Skin epidermis (tissue), 12 donors: ENCODE measurements at regions not wholly inside any gene's neighbourhood (a gene's known extent, or its start where the extent isn't known, plus 50 kb on each side); places are given as distances from the start of the nearest gene placed in this dataset.

Experiments
- H3K27ac ChIP-seq, 21 experiments: fragments of 200-600 bp; sonication (generic) in 11 of 21; one replicate each; pipeline ENCODE4 v1.5.0; 2020; ENCODE audit warnings: mild to moderate bottlenecking in 3 of 21, inconsistent platforms in 2 of 21, moderate library complexity in 2 of 21
- H3K4me3 ChIP-seq, 7 experiments: fragments of 200-600 bp; sonication (generic) in 2 of 7; one replicate each; pipeline ENCODE4 v1.5.0; 2020; ENCODE audit warnings: inconsistent platforms in 2 of 7, mild to moderate bottlenecking in 2 of 7, moderate library complexity in 1 of 7

DNA sequence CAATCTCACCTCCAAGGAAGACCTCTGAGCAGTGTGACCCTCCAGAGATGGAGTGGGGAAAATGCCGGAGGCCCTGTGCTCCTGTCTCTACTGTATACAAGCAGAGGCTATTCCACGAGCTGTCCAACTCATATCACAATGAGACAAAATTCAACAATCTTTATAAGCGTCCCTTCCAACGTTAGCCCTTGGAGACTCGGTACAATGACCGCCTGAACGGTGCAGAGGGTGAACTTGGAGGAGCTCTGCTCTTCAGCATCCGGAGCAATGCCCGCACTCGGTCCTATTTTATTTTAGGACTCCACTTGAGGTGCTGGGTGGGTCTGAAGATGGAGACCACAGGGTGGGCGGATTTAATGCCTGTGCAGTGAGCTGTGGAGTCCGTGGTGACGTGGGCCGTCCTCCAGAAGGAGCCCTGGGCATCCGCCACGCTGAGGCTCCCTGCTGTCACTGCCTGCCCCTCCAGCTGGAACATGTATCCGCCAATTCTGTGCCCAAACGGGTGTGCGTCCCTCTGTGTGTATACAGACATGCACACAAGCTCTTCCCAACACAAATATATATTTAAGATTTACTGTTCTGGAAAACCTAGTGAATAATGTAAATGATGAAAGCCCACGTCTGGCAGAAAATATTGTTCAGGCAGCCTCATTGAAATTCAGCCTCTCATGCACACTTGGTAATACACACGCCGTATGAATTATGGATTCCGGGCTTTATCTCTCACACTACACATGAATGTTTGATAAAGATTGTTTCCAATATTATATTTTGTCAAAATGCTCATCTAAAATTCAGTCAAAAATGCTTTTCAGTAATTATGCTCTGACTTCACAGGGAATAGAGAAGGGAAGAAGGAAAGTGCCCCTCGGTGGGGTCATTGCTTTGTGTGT, 239.9 kb upstream of the ZMIZ1 start:
- H3K4me3 ChIP-seq = no peak overlapping the region
- H3K27ac ChIP-seq = no peak overlapping the region

DNA sequence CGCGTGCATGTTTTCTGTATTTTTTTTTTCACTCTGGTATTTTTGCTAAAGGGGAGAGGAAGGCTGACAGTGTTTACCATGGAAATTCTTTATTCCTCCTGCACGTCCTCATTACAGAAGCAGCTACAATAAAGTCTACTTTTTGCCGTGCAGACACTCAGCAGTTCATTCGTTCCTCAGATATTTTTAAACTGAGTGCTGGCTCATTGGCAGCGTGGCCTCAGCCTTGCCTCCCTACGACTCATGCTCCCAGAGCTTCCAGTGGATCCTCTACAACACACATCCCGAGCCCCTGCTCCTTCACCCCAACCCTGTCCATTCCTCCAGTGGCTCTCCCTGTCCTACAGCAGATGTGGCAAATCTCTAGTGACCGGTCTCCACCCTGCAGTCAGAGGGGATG, 239.2 kb upstream of the ZMIZ1 start:
- Histone ChIP-seq H3K4me3 (no peak overlapping the region), H3K27ac (no peak overlapping the region)

DNA sequence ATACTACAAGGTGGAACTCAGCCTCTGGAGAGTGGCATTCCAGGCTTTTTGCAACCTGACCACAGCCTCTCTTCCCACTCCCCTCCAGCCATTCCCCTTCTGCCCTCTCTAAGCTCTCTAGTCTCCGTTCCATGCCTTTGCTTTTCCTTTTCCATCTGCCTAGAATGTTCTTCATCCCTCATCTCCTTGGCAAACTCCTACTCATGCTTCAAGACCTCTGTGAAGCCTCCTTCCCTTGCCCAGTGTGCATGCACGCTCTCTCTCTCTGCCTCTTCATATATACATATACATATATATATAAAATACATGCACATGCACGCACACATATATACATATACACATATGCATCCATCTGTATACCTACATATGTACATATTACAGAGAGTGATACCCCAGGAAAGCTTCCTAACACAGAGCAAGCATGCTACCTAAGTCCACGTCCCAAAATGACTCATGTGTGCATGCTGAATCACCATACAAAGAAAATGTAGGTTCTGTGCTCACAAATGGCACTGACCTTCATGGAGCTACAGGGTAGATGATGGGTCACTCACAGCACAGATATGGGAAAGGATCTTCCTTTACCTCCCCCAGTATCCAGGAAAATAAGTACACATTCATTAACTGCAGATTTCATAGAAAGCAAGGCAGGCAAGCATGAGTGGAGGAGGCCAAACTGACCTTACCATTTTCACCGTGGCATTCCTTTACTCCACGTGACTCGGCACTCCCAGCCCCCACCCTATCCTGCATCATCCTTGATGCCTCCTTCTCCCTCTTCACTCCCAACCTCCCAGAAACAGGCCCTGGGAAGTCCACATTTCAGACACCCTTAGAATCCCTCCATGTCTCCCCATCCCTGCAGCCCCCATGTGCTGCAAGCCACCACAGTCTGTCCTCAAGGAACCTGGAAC, 238.4 kb upstream of the ZMIZ1 start:
- Histone ChIP-seq H3K4me3 (no peak overlapping the region), H3K27ac (no peak overlapping the region)

DNA sequence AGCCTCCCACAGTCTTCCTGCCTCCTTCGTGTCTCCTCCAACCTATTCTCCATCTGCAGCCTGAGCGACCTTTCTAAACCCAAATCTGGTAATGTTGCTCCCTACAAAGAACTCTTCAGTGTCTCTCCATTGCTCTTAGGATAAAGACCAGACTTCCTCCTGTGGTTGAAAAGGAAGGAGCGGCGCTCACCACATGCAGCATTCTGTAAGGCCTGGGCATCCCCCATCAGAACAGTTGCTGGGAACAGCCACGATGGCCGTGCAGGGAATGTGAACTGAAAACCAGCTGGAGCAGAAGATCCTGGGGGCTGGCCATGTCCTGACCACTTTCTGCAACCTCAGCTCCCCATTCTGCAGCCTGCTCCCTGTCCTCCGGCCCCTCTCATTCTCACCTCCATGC, 237.8 kb upstream of the ZMIZ1 start:
- no peak overlapping the region for H3K4me3 ChIP-seq
- no peak overlapping the region for H3K27ac ChIP-seq

DNA sequence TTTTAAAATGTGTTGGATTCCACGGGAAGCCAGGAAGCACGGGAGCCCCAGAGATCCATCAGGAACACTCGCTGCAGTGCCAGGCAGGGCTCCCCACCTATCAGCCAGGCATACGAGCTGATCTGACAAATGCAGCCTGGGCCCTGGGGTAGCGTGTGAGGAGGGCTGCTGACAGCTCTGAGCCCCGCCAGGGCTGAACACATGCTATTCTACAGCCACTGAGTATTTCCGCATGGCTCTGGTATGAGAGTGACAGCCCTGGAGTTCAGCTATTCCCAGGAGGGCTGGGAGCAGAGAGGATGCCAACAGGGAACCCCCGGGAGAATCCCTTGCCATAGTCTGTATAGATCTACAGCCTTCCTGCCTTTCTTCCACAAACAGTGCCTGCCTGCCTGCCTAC, 237.3 kb upstream of the ZMIZ1 start:
- H3K4me3 ChIP-seq = no peak overlapping the region
- H3K27ac ChIP-seq = no peak overlapping the region

DNA sequence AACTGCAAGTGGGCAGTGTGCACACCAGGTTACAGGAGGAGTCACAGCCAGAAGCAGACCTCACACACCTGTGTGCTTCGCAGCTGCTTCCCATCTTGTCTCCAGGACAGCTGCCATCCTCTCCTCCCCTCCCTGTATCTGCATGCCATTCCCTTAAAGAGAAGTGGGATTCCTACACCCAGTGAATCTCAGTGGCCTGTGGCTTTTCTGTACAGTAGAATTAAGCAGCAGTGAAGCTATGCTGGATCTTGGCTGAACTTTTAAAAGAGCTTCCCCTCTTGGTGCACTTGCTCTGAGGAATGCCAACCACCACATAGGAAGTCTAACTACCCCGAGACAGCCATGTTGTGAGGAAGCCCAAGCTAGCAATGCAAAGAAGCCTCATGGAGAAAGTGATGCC, 236.5 kb upstream of the ZMIZ1 start:
- no peak overlapping the region for H3K27ac ChIP-seq
- H3K4me3 ChIP-seq = no peak overlapping the region

DNA sequence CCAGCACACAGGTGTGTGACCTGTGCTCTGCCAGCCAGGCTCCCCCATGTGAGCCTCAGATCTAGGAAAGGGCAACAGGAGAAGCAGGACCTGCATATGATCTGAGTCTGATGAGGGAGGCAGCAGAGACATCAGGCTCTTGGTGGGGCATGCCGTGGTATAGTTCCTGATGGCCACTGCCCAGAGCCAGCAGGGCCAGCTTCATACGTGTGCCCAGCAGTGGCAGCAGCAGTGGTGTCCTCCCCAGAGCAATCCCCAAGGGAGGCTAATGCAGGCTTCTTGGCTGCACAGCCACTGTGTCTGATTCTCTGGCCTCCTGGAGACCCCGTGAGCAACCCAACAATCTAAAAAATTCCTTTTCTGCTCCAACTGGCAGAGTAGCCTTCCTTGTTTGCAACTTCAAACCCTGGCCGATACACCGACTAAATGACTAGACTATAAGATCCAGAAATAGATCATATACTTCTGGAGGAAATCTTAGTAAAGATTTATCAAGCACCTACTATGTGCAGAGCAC, 230.6 kb upstream of the ZMIZ1 start:
- Histone ChIP-seq H3K27ac (no peak overlapping the region), H3K4me3 (no peak overlapping the region)

DNA sequence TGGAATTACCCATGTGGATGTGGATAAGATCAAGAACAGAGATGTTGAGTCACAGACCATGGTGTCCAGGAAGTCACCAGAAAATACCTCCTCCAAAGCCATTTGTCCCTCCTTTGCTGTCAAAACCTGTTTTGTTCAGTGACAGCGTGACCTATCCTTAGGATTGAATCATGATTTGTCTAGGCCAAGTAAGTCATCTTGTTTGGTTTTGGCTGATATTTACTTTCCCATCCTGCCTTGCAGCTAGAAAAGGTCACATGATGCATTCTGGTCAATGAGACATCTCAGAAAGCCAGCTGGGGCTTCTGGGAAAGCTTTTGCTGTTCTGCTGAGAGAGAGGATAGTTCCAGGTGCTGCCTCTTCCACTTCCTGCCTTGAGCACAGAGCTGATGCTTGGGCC, 225.3 kb upstream of the ZMIZ1 start:
- no peak overlapping the region for H3K27ac ChIP-seq
- H3K4me3 ChIP-seq = no peak overlapping the region

DNA sequence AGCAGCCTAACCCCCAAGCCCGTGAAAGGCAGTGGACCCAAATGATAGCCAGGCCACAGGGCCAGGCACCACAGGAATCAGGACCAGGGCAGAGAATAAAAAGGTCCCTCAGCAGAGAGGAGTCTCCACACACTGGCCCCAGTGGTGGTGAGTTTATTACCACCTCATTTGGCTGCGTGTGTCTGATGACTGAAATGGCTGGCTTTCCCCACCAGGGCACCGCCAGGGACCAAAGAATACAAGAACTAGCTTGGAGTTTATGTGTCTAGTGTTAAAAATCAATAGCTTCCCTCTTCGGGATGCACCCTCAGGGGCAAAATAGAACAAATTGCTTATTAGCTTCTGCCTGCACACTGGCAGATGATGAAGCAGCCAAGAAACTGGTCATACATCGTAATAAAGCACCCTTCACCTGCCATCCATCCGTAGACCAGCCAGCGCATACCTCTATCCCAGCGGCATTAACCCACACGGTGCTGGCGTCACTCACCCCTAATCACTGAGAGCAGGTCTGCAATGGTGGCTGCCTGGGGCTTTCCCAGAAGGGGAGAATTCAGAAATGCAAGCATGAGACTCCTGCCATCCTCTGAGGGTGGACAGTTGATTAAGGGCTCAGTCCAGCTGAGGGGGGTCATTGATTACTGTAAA, 223.7 kb upstream of the ZMIZ1 start:
- no peak overlapping the region for H3K27ac ChIP-seq
- no peak overlapping the region for H3K4me3 ChIP-seq

DNA sequence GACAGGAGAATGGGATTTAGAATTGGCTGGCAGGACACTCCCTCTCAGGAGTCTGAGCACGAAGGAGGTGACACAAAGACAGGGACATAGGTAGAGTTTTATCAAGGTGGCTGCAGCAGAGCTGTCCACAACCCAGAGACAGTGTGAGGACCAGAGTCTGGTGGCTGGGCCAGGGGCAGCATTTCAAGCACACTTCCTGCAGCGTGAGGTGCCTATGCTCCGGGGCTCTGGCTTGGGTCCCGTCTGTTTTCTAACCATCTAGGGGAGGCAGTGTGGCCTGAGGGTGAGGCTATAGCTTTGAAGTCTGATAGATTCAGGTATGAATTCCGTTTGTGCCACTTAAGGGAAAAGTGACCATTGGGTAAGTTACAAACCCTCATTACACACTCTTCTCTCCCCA, 222.7 kb upstream of the ZMIZ1 start:
- no peak overlapping the region for H3K27ac ChIP-seq
- H3K4me3 ChIP-seq = no peak overlapping the region

DNA sequence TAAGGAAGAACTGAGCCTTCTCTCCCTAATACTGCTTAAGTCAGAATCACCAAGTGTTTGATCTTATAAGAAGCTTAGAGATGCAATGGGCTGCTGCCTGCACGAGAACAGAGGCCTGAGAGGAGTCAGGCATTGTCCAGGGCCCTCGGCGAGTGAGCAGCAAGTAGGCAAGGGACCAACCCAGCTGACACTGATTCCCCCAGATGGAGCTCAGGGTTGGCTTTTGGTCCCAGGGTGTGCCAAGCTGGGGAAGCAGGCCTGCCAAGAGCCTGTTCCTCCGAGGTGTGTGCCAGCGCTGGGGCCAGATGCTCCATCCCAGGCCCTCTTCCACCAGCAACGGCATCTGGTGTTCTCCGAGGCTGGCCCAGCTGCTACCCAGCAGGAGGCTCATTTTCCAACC, 222.0 kb upstream of the ZMIZ1 start:
- no peak overlapping the region for H3K27ac ChIP-seq
- no peak overlapping the region for H3K4me3 ChIP-seq

DNA sequence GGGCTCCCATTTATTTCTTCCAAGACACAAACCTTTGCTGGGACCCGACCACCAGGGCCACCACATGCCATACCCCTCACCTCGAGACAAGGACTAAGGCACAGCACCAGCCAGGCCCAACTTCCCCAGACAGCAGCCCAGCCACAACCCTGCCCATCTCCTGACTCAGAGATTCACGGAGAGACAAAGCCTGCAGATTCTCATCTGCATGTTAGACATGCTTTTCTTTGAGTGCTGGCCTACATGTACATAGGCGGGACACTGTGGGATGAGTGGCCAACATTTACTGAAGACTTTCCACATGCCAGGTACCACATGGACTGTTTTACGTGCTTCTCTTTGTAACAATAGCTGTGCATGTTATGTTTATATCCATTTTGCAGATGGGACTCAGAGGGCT, 221.3 kb upstream of the ZMIZ1 start:
- Histone ChIP-seq H3K27ac (no peak overlapping the region), H3K4me3 (no peak overlapping the region)

DNA sequence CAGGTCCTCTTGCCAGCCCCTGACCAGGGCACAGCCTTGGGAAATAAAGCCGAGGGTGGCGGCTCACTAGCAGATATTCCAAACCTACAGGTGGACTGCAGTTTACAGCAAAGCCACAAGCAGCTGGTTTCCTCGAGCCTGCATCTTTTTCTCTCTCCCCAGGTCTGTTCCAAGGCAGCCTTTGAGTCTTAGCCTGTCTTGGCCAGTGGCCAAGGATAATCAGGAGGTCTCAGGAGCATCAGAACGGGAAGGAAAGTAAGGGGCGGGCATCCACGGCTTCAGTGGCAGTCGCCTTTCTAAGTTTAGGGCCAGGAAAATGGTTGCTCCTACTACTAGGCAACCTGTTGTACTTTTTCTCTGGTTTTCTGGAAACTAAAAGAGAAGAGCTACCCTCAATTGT, 219.7 kb upstream of the ZMIZ1 start:
- Histone ChIP-seq H3K4me3 (no peak overlapping the region), H3K27ac (no peak overlapping the region)

DNA sequence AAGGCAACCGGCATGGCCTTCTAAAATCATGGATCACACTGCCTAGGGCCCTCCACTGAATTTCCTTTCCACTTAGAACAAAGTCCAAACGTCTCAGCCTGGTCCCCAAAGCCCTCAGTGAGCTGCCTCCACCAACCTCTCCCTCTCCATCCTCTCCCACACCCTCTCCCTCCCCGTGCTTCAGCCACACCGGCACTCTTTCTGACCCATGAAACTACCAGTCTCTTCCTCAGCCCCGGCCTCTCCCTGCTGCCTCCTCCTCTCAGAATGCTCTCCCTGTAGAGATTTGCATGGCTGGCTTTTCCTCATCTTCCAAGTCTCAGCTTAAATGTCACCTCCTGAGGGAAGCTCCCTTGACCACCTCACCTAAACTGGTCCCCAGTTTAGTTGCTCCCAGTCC, 219.0 kb upstream of the ZMIZ1 start:
- no peak overlapping the region for H3K27ac ChIP-seq
- H3K4me3 ChIP-seq = no peak overlapping the region

DNA sequence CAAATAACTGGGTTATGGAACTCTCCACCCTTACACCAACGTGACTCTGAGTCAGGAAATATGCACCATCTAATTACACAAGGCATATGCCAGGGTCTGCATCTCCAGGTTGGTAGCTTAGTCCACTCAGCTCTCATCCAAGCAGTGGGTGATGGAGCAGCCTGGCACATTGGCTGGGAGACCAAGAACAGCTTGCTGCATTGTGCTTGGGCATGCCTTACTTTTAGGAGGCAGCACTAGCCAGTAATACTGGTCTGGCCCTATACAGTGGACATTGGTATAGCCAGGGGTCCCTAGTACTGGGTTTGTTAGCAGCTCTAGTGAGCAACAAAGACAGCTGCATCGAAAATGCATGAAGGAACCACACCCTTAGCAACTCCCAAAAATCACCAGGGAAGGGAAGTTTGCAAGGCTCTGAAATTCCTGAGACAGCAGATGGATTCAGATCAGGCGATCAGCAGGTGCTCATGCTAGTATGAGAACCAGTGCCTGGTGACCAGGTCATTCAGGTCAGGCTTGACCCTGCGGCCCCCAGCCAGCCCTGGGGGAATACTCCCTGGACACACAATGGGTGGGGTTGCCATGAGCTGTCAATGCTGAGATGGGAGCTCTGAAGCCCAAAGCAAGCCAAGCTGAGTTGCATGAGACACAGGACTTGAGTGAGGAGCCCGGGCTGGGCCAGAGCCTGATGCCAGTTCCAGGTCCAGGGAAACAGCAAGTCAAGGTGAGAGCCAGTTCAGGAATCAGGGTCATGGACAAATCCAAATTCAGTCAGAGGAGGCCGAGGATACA, 217.9 kb upstream of the ZMIZ1 start:
- no peak overlapping the region for H3K4me3 ChIP-seq
- peak overlapping the region in 2 of 21 experiments; percentile 16 to 43 for H3K27ac ChIP-seq

DNA sequence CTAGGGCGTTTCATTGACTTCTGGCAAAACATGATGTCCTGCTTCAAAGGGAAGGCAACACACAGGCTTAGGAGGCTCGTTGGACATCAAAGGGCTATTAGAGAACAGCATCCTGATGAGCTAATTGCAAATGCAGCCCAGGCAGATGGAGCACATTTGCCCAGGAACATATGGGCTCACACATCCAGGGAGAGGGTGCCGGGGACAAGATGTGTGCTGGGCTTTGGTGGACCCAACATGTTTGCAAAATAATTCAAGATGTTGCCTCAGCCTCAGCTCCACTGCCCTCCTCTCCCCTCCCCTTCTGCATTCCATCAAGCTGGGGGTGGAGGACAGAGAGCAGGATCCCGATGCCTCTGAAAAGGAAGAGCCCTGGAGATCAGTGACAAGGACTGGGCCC, 217.1 kb upstream of the ZMIZ1 start:
- H3K27ac ChIP-seq = peak overlapping the region in 2 of 21 experiments; percentile 21 to 49
- no peak overlapping the region for H3K4me3 ChIP-seq

DNA sequence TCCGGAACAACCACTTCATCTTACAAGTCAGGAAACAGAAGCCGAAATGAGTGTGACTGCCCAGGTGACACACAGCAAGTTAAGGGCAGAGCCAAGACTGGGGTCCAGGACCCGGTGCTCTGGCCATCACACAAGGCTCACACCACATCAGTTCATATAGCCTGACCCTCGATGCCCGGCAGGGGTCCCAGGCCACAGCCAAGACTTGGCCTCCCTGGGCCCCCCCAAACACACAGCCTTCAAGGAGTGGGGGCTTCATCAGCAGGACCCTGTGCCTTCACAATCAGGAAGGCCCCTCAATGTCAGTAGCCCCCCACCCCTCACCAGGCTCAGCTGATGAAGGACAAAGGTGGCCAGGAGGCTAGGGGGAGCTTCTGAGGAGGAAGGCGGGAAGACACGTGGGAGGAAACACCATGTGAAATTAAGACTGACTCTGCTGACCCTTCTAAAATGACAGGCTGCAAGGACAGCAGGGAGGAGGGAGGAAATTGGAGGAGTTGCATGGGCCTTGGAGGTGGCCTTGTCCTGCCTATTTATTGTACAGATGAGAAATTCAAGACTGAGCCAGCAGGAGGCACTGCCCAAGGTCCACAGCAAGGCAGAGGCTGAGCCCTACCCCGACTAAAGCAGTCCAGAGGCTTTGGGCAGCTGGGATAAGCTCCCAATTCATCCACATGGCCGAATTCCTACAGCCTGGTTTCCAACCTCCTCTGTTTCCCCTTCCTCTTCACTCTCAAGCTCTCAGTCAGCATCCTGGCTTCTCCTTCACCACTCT, 216.1 kb upstream of the ZMIZ1 start:
- peak overlapping the region in 3 of 21 experiments; percentile 10 to 31 (median 25) for H3K27ac ChIP-seq
- H3K4me3 ChIP-seq = no peak overlapping the region

DNA sequence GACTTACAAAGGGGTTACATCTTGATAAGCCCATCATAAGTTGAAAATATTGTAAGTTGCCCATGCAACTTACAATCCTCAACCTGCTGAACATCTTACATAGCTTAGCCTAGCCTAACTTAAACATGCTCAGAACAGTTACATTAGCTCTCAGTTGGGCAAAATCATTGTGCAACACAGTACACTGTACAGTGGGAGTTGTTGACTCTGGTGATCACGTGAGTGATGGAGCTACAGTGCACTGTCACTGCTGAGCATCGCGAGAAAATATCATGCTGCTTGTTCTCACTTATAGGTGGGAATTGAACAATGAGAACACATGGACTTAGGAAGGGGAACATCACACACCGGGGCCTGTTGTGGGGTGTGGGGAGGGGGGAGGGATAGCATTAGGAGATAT, 214.9 kb upstream of the ZMIZ1 start:
- Histone ChIP-seq H3K27ac (no peak overlapping the region), H3K4me3 (no peak overlapping the region)

DNA sequence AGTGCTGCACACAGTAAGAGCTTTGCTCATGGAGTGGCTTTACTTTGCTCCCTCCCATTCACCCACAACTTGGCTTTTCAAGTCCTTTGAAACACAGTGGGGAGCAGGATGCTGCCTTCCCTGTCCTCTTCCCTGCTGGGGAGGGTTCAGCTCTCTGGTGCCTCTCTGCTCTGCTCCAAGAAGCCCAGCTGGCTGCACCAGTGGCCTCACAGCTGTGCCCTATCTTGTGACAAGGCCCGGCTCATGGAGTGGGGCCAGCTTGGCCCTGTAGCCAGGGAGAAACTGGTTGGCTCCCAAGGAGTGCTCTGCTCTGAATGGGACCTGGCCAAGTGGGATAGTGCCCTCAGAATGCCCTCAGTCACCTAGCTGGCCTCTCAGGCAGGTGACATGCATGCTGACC, 212.3 kb upstream of the ZMIZ1 start:
- H3K4me3 ChIP-seq = no peak overlapping the region
- no peak overlapping the region for H3K27ac ChIP-seq
